Panc1 (cell line): ENCODE measurements at regions not wholly inside any gene's neighbourhood (a gene's known extent, or its start where the extent isn't known, plus 50 kb on each side); places are given as distances from the start of the nearest gene placed in this dataset.

Source experiments
- ATAC-seq: fragments of 200-7000 bp; cut with Tn5 transposase; 2 replicates; pipeline ENCODE4 v1.9.1; 2020; ENCODE audit warnings: mild to moderate bottlenecking, moderate library complexity
- BruUV-seq: library from RNA; stranded (reverse); fragments of 400-500 nt; replicated peaks from 2 replicates; lab custom pipeline; 2021; lab: Mats Ljungman, UMichigan
- CTCF ChIA-PET: fragments of 300-600 bp; sonication (Branson Sonifier 250); formaldehyde crosslinking; loops from one replicate; lab custom pipeline; 2022; ENCODE audit warnings: antibody characterized with exemption; lab: Charles Lee
- POLR2A ChIA-PET: fragments of 300-600 bp; sonication (Branson Sonifier 250); formaldehyde crosslinking; loops from one replicate; lab custom pipeline; 2022; ENCODE audit warnings: antibody characterized with exemption; lab: Charles Lee
- DNase-seq: peaks from one replicate; pipeline ENCODE4 v3.0.0-alpha.2; 2010; ENCODE audit warnings: low read depth, low spot score
- H3K27ac ChIP-seq: 2 replicates; pipeline ENCODE4 v1.5.1; 2011; ENCODE audit warnings: mild to moderate bottlenecking, low read length, inconsistent platforms
- H3K27me3 ChIP-seq: fragments of 200-500 bp; sonication (Bioruptor generic); 2 replicates; pipeline ENCODE4 v1.6.0; 2014; ENCODE audit warnings: low read length, inconsistent platforms; ENCODE audit not compliant: control insufficient read depth, insufficient read depth
- H3K36me3 ChIP-seq: fragments of 200-500 bp; sonication (Bioruptor generic); 2 replicates; pipeline ENCODE4 v1.5.1; 2014; ENCODE audit warnings: inconsistent platforms, mild to moderate bottlenecking, low read length, moderate library complexity; ENCODE audit not compliant: control insufficient read depth, insufficient read depth
- H3K4me1 ChIP-seq: 2 replicates; pipeline ENCODE4 v1.5.1; 2011; ENCODE audit warnings: inconsistent platforms, mild to moderate bottlenecking, low read length, moderate library complexity; ENCODE audit not compliant: control insufficient read depth, insufficient read depth
- H3K4me3 ChIP-seq, 2 experiments: 2 replicates each; pipeline ENCODE4 v1.5.1; 2011 to 2012; ENCODE audit warnings: low read depth in 2 of 2, low read length in 2 of 2, mild to moderate bottlenecking in 2 of 2, inconsistent platforms in 1 of 2, moderate library complexity in 1 of 2
- H3K9me3 ChIP-seq: fragments of 200-500 bp; sonication (Bioruptor generic); 2 replicates; pipeline ENCODE4 v1.5.1; 2014; ENCODE audit warnings: low read depth, mild to moderate bottlenecking, inconsistent platforms, low read length, moderate library complexity; ENCODE audit not compliant: control insufficient read depth, insufficient read depth
- POLR2AphosphoS5 ChIP-seq: IDR thresholded peaks from 2 replicates; pipeline ENCODE4 v1.6.1; 2012; ENCODE audit warnings: mild to moderate bottlenecking, low read depth, low read length, moderate library complexity
- SIN3A ChIP-seq: IDR thresholded peaks from 2 replicates; pipeline ENCODE4 v1.6.1; 2012; ENCODE audit warnings: low read depth, mild to moderate bottlenecking, low read length, moderate library complexity, borderline replicate concordance; ENCODE audit not compliant: insufficient read depth
- TCF7L2 ChIP-seq: IDR thresholded peaks from 2 replicates; pipeline ENCODE4 v1.6.1; 2011; ENCODE audit warnings: mild to moderate bottlenecking, low read depth, low read length, inconsistent platforms
- in situ Hi-C: cut with HindIII; loops from 2 replicates; pipeline ENCODE4 v1.10.0; 2016; ENCODE audit warnings: low sequenced_read_pairs, low pct_unique_long_range_greater_than_20kb
- intact Hi-C: fragments of 100-400 bp; cut with micrococcal nuclease; formaldehyde crosslinking; loops from one replicate; pipeline ENCODE4 v1.10.0; 2022; ENCODE audit not compliant: unreplicated experiment
- TF ChIP-seq, protein P1 (sequence below), 2 experiments: IDR thresholded peaks; 2 replicates each; pipeline ENCODE4 v1.6.1; 2011 to 2012; ENCODE audit warnings: low read depth in 2 of 2, control low read depth in 1 of 2, low read length in 1 of 2, mild to moderate bottlenecking in 1 of 2, moderate library complexity in 1 of 2; ENCODE audit not compliant: insufficient read depth in 1 of 2
- TF ChIP-seq, protein P2 (sequence below): fragments of 450-650 bp; IDR thresholded peaks from 2 replicates; pipeline ENCODE4 v1.5.1; 2017; ENCODE audit warnings: mild to moderate bottlenecking

DNA sequence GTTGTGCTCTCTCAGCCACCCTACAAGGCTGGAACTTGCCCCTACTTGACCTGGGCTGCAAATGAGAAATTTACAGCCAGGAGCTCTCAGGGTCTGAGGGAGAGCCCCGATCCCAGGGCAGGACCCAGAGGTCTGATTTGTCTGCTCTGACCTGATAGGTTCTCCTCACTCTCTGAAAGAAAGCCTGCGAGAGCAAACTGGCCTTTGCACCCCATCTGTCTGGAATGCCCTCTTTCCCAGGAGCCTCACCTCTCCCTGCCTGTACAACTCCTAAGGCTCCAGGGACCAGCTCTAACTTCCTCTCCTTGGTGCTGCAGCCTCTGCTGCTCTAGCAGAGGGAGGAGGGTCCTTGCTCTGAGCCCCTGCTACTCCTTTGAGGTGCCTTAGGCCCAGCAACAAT lies 137.8 kb downstream of the UQCRFS1 start:
- CTCF ChIA-PET, result no interaction called here

DNA sequence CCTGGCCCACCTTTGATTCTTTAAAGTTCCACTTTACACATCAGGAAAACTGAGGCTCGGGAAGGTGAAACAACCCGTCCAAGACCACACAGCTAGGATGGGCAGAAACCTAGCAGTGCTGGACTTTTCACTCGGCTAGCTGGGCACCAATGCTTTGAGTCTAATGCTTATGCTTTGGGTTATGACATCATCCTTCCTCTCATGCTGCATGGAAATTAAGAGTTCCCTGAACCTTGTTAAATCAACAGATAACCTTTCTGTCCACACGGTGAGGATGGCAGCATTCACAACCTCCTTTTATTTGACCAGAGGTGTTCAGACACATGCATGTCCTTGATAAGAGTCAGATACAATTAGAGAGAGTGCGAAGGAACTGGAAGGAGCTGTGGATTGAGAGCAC lies 138.4 kb downstream of the UQCRFS1 start:
- ATAC-seq (no peak), DNase-seq (no peak)
- Histone ChIP-seq H3K27ac (no peak overlapping the region), H3K9me3 (no peaks in the 10 kb centered on the region), H3K27me3 (no peaks in the 10 kb centered on the region; the same call in 1 of the 2 replicates), H3K4me1 (no peaks in the 10 kb centered on the region), H3K4me3 (no peak overlapping the region), H3K36me3 (no peaks in the 10 kb centered on the region)
- CTCF ChIA-PET, result no interaction called here
- TF ChIP-seq TCF7L2 (no peak), SIN3A (no peak), POLR2AphosphoS5 (no peak)
- TF ChIP-seq, protein P1, sequence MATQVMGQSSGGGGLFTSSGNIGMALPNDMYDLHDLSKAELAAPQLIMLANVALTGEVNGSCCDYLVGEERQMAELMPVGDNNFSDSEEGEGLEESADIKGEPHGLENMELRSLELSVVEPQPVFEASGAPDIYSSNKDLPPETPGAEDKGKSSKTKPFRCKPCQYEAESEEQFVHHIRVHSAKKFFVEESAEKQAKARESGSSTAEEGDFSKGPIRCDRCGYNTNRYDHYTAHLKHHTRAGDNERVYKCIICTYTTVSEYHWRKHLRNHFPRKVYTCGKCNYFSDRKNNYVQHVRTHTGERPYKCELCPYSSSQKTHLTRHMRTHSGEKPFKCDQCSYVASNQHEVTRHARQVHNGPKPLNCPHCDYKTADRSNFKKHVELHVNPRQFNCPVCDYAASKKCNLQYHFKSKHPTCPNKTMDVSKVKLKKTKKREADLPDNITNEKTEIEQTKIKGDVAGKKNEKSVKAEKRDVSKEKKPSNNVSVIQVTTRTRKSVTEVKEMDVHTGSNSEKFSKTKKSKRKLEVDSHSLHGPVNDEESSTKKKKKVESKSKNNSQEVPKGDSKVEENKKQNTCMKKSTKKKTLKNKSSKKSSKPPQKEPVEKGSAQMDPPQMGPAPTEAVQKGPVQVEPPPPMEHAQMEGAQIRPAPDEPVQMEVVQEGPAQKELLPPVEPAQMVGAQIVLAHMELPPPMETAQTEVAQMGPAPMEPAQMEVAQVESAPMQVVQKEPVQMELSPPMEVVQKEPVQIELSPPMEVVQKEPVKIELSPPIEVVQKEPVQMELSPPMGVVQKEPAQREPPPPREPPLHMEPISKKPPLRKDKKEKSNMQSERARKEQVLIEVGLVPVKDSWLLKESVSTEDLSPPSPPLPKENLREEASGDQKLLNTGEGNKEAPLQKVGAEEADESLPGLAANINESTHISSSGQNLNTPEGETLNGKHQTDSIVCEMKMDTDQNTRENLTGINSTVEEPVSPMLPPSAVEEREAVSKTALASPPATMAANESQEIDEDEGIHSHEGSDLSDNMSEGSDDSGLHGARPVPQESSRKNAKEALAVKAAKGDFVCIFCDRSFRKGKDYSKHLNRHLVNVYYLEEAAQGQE (IDR thresholded peaks at IDR 0.05; ENCODE audit: insufficient read depth in 1 of 2, low read depth in 2 of 2, low read length in 1 of 2), result no peak
- TF ChIP-seq, protein P2, sequence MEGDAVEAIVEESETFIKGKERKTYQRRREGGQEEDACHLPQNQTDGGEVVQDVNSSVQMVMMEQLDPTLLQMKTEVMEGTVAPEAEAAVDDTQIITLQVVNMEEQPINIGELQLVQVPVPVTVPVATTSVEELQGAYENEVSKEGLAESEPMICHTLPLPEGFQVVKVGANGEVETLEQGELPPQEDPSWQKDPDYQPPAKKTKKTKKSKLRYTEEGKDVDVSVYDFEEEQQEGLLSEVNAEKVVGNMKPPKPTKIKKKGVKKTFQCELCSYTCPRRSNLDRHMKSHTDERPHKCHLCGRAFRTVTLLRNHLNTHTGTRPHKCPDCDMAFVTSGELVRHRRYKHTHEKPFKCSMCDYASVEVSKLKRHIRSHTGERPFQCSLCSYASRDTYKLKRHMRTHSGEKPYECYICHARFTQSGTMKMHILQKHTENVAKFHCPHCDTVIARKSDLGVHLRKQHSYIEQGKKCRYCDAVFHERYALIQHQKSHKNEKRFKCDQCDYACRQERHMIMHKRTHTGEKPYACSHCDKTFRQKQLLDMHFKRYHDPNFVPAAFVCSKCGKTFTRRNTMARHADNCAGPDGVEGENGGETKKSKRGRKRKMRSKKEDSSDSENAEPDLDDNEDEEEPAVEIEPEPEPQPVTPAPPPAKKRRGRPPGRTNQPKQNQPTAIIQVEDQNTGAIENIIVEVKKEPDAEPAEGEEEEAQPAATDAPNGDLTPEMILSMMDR, result no peak
- POLR2A ChIA-PET, result no interaction called here
- intact Hi-C loops (no loop called here), in situ Hi-C loops (no loop called here)
- BruUV-seq, result no TSS peak

More for the DNA sequence above, 137.8 kb downstream of the UQCRFS1 start:
- DNase-seq (no peak), ATAC-seq (no peak)
- no peaks in the 10 kb centered on the region for H3K36me3 ChIP-seq
- TF ChIP-seq, protein P2, result no peak
- TF ChIP-seq, protein P1 (IDR thresholded peaks at IDR 0.05; ENCODE audit: insufficient read depth in 1 of 2, low read depth in 2 of 2, low read length in 1 of 2), result no peak
- TF ChIP-seq POLR2AphosphoS5 (no peak), TCF7L2 (no peak), SIN3A (no peak)
- no peak overlapping the region for H3K4me3 ChIP-seq
- POLR2A ChIA-PET, result no interaction called here
- in situ Hi-C loops, result no loop called here
- no TSS peak for BruUV-seq
- no peaks in the 10 kb centered on the region for H3K9me3 ChIP-seq
- no peaks in the 10 kb centered on the region for H3K4me1 ChIP-seq
- no peaks in the 10 kb centered on the region; the same call in 1 of the 2 replicates for H3K27me3 ChIP-seq
- H3K27ac ChIP-seq, result no peak overlapping the region
- intact Hi-C loops, result no loop called here
